Thymus (tissue), 11 donors: ENCODE measurements at regions not wholly inside any gene's neighbourhood (a gene's known extent, or its start where the extent isn't known, plus 50 kb on each side); places are given as distances from the start of the nearest gene placed in this dataset.
"Not testable (repeated sequence)": the region's sequence is repeated elsewhere in the genome, so short reads cannot be mapped to it uniquely, and the experiment has no call there.

Experiments used
- DNase-seq, 9 donors: peaks; one replicate each; pipeline ENCODE4 v3.0.0-alpha.2; 2013; ENCODE audit warnings: low spot score in 9 of 9, low read depth in 6 of 9, missing footprints in 1 of 9
- H3K27ac ChIP-seq, 2 donors: one replicate each; pipeline ENCODE4 v1.5.1; 2013; ENCODE audit warnings: control low read depth in 1 of 2, low read depth in 1 of 2, low read length in 1 of 2, mild to moderate bottlenecking in 1 of 2, moderate library complexity in 1 of 2
- H3K27me3 ChIP-seq, 2 donors: one replicate each; pipeline ENCODE4 v1.5.1; 2013; ENCODE audit warnings: low read length in 1 of 2; ENCODE audit not compliant: control insufficient read depth in 2 of 2, insufficient read depth in 1 of 2
- H3K36me3 ChIP-seq, 2 donors: one replicate each; pipeline ENCODE4 v1.5.1; 2013; ENCODE audit warnings: low read length in 1 of 2, mild to moderate bottlenecking in 1 of 2, moderate library complexity in 1 of 2; ENCODE audit not compliant: control insufficient read depth in 2 of 2, insufficient read depth in 2 of 2
- H3K4me1 ChIP-seq, 2 donors: one replicate each; pipeline ENCODE4 v1.5.1; 2013; ENCODE audit warnings: low read length in 2 of 2; ENCODE audit not compliant: control insufficient read depth in 2 of 2, insufficient read depth in 2 of 2
- H3K4me3 ChIP-seq, 2 donors: one replicate each; pipeline ENCODE4 v1.5.1; 2013; ENCODE audit warnings: low read length in 2 of 2, control low read depth in 1 of 2, mild to moderate bottlenecking in 1 of 2
- H3K9me3 ChIP-seq, 2 donors: one replicate each; pipeline ENCODE4 v1.5.1; 2013; ENCODE audit warnings: low read length in 1 of 2, mild to moderate bottlenecking in 1 of 2; ENCODE audit not compliant: control insufficient read depth in 2 of 2, insufficient read depth in 1 of 2
- WGBS: extraction: QIAGEN DNeasy Blood & Tissue Kit; methylation state at CpG from one replicate; pipeline ENCODE4 v1.1.7; 2013; 5-methylcytosine and 5-hydroxymethylcytosine counted together
- donor health status: healthy.

DNA sequence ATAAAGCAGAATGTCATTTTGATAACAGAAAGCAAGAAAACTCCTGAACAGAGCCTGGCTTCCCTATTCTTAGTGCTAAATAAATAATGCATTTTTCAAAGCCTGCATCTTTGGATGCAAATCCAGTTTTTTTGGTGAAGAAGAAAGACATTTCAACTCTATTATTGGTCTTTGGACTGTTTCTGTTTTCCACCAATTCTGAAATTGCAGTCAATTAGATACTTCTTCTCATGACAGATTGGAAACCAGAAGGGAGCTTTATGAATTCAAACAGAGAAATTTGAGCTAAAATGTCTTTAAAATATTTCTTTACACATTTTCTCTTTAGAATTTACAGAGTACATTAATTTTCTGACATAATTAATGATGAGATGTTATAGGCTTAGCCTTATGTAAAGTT, 189.8 kb downstream of the YTHDC2 start:
- H3K27me3 ChIP-seq: no peaks in the 10 kb centered on the region
- peaks cover 1 to 8% of the 10 kb centered on the region in 2 donors for H3K9me3 ChIP-seq
- no peaks in the 10 kb centered on the region for H3K4me1 ChIP-seq
- no peaks in the 10 kb centered on the region for H3K36me3 ChIP-seq
- DNase-seq: no peak
- H3K4me3 ChIP-seq: no peak overlapping the region
- no peak overlapping the region for H3K27ac ChIP-seq

DNA sequence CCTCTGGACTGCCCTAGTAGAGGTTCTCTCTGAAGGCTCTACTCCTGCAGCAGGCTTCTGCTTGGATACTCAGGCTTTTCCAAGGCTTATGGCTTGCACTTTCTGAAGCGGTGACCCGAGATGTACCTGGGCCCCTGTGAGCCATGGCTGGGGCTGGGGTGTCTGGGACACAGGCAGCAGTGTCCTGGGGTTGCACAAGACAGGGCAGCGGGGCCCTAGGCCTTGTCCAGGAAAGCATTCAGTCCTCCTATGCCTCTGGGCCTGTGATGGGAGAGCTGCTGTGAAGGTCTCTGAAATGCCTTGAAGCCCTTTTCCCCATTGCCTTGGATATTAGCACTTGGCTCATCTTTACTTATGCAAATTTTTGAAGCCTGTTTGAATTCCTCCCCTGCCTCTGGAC, 192.2 kb downstream of the YTHDC2 start:
- H3K4me1 ChIP-seq: no peaks in the 10 kb centered on the region
- no peaks in the 10 kb centered on the region for H3K36me3 ChIP-seq
- WGBS: 96% methylated on average over 3 of the region's 3 CpGs
- no peak overlapping the region for H3K4me3 ChIP-seq
- H3K9me3 ChIP-seq: peaks cover 1 to 8% of the 10 kb centered on the region in 2 donors
- no peak overlapping the region for H3K27ac ChIP-seq
- no peaks in the 10 kb centered on the region for H3K27me3 ChIP-seq
- no peak for DNase-seq

DNA sequence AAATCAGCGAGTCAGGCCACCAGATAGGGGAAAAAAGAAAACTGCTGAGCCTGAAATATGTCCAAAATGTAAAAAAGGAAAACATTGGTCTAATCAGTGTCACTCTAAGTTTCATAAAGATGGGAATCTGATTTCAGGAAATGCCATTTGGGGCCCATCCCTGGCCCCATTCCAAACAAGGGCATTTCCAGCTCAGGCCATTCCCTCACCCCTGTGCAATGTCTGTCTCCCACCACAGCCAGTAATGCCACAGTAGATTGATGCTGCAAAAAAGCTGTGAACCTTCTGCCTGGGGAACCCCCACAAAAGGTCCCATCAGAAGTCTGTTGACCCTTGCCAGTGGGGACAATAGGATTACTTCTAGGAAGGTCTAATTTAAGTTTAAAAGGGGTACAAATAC, 199.6 kb downstream of the YTHDC2 start:
- Histone ChIP-seq H3K36me3 (no peaks in the 10 kb centered on the region), H3K9me3 (peaks cover 0 to 3% of the 10 kb centered on the region in 2 donors)
- no peak for DNase-seq

DNA sequence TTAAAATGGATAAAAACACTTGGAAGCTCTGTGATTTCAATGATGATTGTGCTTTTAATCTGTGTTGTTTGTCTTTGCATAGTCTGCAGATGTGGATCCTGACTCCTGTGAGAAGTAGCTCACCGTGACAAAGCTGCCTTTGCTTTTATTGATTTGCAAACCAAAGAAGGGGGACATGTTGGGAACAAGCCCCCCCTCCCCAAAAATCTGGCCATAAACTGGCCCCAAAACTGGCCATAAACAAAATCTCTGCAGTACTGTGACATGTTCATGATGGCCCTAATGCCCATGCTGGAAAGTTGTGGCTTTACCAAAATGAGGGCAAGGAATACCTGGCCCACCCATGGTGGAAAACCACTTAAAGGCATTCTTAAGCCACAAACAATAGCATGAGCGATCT, 202.4 kb downstream of the YTHDC2 start:
- H3K9me3 ChIP-seq, DNase-seq, H3K27me3 ChIP-seq, H3K27ac ChIP-seq, H3K36me3 ChIP-seq, H3K4me1 ChIP-seq, H3K4me3 ChIP-seq: not testable (repeated sequence)
- 97% methylated on average over 2 of the region's 2 CpGs for WGBS

More for the DNA sequence above, 199.6 kb downstream of the YTHDC2 start:
- Histone ChIP-seq H3K27ac (no peak overlapping the region), H3K27me3 (no peaks in the 10 kb centered on the region), H3K4me3 (no peak overlapping the region), H3K4me1 (no peaks in the 10 kb centered on the region)
- 91% methylated on average over 1 of the region's 1 CpG for WGBS

DNA sequence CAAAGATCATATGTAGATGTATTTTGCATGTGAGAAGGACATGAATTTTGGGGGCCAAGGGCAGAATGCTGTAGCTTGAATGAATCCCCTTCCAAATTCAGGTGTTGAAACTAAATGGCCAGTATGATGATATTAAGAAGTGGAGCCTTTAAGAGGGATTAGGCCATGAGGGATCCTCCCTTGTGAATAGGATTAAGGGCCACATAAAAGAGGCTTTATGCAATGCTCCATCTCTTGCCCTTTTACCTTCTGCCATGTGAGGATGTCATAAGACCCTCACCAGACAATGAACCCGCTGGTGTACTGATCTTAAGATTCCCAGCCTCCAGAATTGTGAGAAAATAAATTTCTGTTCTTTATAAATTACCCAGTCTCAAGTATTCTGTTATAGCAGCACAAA, 206.1 kb downstream of the YTHDC2 start:
- DNase-seq: no peak
- WGBS: 75% methylated on average over 1 of the region's 1 CpG
- H3K36me3 ChIP-seq: no peaks in the 10 kb centered on the region

DNA sequence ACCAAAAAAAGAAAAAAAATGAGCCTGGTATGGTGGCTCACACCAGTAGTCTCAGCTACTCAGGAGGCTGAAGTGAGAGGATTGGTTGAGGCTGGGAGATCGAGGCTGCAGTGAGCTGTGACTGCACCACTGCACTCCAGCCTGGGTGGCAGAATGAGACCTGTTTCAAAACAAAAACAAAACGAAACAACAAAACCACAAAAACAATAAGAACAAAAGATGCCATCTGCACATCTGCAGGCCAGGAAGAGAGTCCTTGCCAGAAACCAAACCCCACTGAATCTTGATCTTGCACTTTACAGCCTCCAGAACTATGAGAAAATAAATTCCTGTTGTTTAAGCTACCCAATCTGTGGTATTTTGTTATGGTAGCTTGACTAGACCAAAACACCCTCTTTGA, 207.7 kb downstream of the YTHDC2 start:
- Histone ChIP-seq H3K4me3 (no peak overlapping the region), H3K9me3 (no peaks in the 10 kb centered on the region), H3K36me3 (no peaks in the 10 kb centered on the region), H3K27ac (no peak overlapping the region), H3K27me3 (no peaks in the 10 kb centered on the region), H3K4me1 (no peaks in the 10 kb centered on the region)
- 72% methylated on average over 2 of the region's 2 CpGs for WGBS
- DNase-seq: no peak

More for the DNA sequence above, 206.1 kb downstream of the YTHDC2 start:
- no peaks in the 10 kb centered on the region for H3K27me3 ChIP-seq
- H3K27ac ChIP-seq: no peak overlapping the region
- peaks cover 0 to 3% of the 10 kb centered on the region in 2 donors for H3K9me3 ChIP-seq
- no peaks in the 10 kb centered on the region for H3K4me1 ChIP-seq
- no peak overlapping the region for H3K4me3 ChIP-seq

DNA sequence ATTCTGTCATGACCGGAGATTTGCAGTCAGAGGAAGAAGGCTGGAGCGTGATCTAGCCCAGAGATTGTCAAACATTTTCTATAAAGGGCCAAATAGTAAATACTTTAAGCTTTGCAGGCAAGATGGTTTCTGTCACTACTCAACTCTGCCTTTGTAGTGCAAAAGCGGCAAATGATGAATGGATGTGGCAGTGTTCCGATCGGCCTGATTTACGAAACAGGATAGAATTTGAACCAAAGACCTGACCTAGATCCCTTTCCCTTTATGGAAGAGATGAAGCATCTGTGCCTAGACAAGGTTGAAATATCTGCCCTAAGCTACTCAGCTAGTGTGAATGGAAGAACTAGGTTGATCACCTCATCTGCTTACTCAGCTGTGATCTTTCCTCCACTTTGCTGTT, 209.5 kb downstream of the YTHDC2 start:
- Histone ChIP-seq H3K27me3 (no peaks in the 10 kb centered on the region), H3K4me3 (no peak overlapping the region), H3K4me1 (no peaks in the 10 kb centered on the region), H3K27ac (no peak overlapping the region), H3K36me3 (no peaks in the 10 kb centered on the region), H3K9me3 (no peaks in the 10 kb centered on the region)
- no peak for DNase-seq
- WGBS: 96% methylated on average over 6 of the region's 6 CpGs

DNA sequence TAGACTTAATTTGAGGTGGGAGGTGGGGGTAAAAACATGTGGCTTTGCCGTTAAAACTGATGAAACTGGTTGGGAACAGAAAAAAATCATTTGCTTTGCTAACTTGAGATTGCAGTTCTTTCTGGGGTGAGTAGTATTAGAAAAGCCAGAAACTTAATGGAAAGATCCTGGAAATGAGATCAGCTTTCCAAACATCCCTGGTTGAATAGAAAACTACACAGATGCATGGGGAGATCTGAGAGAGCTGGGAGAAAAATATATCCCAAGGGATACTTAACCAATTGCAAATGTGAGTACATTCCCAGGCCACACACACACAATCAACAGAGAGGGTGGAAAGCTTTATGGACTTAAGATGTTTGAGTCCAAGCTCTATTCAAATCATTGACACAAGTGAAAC, 222.3 kb downstream of the YTHDC2 start:
- no peaks in the 10 kb centered on the region for H3K9me3 ChIP-seq
- WGBS: 90% methylated on average over 1 of the region's 1 CpG
- no peaks in the 10 kb centered on the region for H3K36me3 ChIP-seq
- no peak overlapping the region for H3K27ac ChIP-seq
- H3K4me3 ChIP-seq: no peak overlapping the region
- H3K4me1 ChIP-seq: no peaks in the 10 kb centered on the region
- H3K27me3 ChIP-seq: no peaks in the 10 kb centered on the region
- no peak for DNase-seq

DNA sequence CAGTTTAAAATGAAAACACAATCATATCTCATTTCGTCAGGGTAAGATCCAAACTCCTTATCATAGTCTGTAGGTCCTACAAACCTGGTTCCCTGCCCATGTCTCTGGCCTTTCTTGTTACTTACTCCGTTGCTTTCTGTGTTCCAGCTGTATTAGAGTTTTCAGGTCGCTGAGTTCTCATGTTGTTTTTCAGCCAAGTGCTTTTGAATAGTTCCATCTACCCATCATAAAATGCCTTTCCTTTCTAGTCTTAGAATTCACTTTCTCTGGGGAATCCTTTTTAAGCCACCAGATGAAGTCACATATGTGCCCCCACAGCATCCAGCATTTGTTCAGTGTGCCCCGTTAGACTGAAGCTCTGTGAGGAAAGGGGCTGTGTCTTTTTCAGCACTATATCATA, 228.7 kb downstream of the YTHDC2 start:
- no peak overlapping the region for H3K27ac ChIP-seq
- H3K4me1 ChIP-seq: no peaks in the 10 kb centered on the region
- H3K27me3 ChIP-seq: no peaks in the 10 kb centered on the region
- no peak for DNase-seq
- 82% methylated on average over 4 of the region's 4 CpGs for WGBS
- no peaks in the 10 kb centered on the region for H3K36me3 ChIP-seq
- no peak overlapping the region for H3K4me3 ChIP-seq
- no peaks in the 10 kb centered on the region for H3K9me3 ChIP-seq

DNA sequence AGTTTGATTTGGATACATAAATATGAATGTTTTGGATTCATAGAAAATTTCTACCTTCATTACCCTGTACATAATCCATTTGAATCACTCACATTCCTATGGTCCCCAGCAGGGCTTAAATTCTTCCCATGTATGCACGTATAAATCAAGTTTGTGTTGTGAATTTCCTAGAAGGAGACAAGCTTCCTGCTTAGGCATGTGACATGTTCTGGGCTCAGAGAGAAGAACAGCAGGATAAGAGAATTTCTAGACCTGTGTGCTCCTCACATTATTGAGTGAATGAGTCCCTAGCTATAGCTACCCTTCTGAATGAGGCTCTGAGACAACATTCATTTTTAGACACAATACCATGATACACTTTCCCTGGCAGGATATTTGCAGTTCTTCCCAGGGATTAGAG, 229.1 kb downstream of the YTHDC2 start:
- Histone ChIP-seq H3K27me3 (no peaks in the 10 kb centered on the region), H3K27ac (no peak overlapping the region), H3K36me3 (no peaks in the 10 kb centered on the region), H3K4me3 (no peak overlapping the region), H3K4me1 (no peaks in the 10 kb centered on the region), H3K9me3 (no peaks in the 10 kb centered on the region)
- no peak for DNase-seq
- 0% methylated on average over 1 of the region's 1 CpG for WGBS
